ENCODE measurements at regions not wholly inside any gene's neighbourhood (a gene's known extent, or its start where the extent isn't known, plus 50 kb on each side); places are given as distances from the start of the nearest gene placed in this dataset.

DNA sequence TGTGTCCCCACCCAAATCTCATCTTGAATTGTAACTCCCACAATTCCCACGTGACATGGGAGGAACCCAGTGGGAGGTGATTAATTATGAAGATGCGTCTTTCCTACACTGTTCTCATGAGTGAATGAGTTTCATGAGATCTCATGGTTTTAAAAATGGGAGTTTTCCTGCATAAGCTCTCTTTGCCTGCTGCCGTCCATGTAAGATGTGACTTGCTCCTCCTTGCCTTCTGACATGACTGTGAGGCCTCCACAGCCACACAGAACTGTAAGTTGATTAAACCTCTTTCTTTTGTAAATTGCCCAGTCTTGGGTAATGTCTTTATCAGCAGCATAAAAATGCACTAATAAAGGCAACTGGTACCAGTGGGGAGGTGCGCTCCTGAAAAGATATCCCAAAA lies 67.7 kb upstream of the DRGX start:
- peaks cover 0 to 86% (median 12%) of the 10 kb centered on the region in 3 donors for H3K36me3 ChIP-seq
- 72 to 74% methylated on average over 4 of the region's 4 CpGs for WGBS, 2 donors
- no peak for TF ChIP-seq POLR2A (IDR thresholded peaks at IDR 0.05)
- TF ChIP-seq EP300 (IDR thresholded peaks at IDR 0.05): no peak
- TF ChIP-seq, protein P1, sequence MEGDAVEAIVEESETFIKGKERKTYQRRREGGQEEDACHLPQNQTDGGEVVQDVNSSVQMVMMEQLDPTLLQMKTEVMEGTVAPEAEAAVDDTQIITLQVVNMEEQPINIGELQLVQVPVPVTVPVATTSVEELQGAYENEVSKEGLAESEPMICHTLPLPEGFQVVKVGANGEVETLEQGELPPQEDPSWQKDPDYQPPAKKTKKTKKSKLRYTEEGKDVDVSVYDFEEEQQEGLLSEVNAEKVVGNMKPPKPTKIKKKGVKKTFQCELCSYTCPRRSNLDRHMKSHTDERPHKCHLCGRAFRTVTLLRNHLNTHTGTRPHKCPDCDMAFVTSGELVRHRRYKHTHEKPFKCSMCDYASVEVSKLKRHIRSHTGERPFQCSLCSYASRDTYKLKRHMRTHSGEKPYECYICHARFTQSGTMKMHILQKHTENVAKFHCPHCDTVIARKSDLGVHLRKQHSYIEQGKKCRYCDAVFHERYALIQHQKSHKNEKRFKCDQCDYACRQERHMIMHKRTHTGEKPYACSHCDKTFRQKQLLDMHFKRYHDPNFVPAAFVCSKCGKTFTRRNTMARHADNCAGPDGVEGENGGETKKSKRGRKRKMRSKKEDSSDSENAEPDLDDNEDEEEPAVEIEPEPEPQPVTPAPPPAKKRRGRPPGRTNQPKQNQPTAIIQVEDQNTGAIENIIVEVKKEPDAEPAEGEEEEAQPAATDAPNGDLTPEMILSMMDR (IDR thresholded peaks at IDR 0.05): no peak

DNA sequence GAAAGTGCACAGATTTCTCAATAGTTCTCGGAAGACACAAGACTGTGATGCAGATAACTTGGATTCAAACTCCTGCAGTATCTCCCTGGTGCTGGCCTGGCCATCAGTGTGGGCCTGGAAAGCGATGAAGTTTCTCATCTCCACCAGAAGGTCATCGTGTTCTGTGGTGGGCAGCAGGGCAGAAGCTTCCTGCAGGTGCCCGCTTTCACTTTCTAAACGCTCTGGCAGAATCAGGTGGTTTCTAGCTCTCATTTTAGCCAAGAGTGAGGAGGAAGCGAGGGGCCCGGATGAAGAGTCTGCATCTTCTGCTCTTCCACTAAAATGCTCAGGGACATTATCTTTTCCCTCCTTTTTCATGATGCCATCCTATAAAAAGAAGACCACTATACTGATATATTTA lies 63.0 kb upstream of the DRGX start:
- H3K36me3 ChIP-seq: peaks cover 0 to 86% (median 4%) of the 10 kb centered on the region in 3 donors
- no peaks in the 10 kb centered on the region for H3K27me3 ChIP-seq
- no peak overlapping the region for H3K4me3 ChIP-seq
- WGBS, 2 donors: 94 to 95% methylated on average over 7 of the region's 7 CpGs
- TF ChIP-seq EP300 (IDR thresholded peaks at IDR 0.05) (no peak), POLR2A (IDR thresholded peaks at IDR 0.05) (no peak)
- TF ChIP-seq, protein P1 (IDR thresholded peaks at IDR 0.05): no peak
- no peak overlapping the region for H3K27ac ChIP-seq
- peaks cover 0 to 23% (median 4%) of the 10 kb centered on the region in 4 donors for H3K9me3 ChIP-seq
- no peak for DNase-seq (ENCODE audit: low spot score in 2 of 2)
- H3K4me1 ChIP-seq: no peaks in the 10 kb centered on the region

More for the DNA sequence above, 67.7 kb upstream of the DRGX start:
- Histone ChIP-seq H3K4me3 (no peak overlapping the region), H3K4me1 (no peaks in the 10 kb centered on the region), H3K27ac (no peak overlapping the region), H3K27me3 (no peaks in the 10 kb centered on the region), H3K9me3 (peaks cover 0 to 8% (median 0%) of the 10 kb centered on the region in 4 donors)
- no peak for DNase-seq (ENCODE audit: low spot score in 2 of 2)

DNA sequence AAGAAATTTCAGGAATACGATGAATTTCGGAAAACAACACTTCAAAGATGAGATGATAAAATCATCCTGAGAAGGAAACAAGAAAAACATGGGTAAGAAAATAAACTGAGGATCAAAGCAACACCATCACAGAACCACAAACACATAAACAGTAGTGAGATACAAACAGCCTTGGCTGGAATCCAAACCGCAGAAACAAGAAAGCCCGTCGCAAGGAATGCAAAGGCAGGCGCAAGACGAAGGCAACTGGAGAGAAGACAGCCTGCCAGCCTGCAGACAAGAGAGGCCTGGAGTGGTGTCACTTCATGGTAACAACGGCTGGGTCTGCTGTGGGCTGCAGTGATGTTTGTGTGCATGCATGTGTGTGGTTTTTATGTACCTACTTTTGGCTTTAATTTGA lies 61.8 kb upstream of the DRGX start:
- H3K4me3 ChIP-seq: no peak overlapping the region
- H3K27me3 ChIP-seq: no peaks in the 10 kb centered on the region
- 66 to 73% methylated on average over 8 of the region's 8 CpGs for WGBS, 2 donors
- no peak overlapping the region for H3K27ac ChIP-seq
- no peak for DNase-seq (ENCODE audit: low spot score in 2 of 2)
- no peaks in the 10 kb centered on the region for H3K4me1 ChIP-seq
- H3K36me3 ChIP-seq: peaks cover 0 to 90% (median 4%) of the 10 kb centered on the region in 3 donors
- peaks cover 0 to 32% (median 9%) of the 10 kb centered on the region in 4 donors for H3K9me3 ChIP-seq
- TF ChIP-seq, protein P1 (IDR thresholded peaks at IDR 0.05): no peak
- TF ChIP-seq POLR2A (IDR thresholded peaks at IDR 0.05): no peak
- no peak for TF ChIP-seq EP300 (IDR thresholded peaks at IDR 0.05)

DNA sequence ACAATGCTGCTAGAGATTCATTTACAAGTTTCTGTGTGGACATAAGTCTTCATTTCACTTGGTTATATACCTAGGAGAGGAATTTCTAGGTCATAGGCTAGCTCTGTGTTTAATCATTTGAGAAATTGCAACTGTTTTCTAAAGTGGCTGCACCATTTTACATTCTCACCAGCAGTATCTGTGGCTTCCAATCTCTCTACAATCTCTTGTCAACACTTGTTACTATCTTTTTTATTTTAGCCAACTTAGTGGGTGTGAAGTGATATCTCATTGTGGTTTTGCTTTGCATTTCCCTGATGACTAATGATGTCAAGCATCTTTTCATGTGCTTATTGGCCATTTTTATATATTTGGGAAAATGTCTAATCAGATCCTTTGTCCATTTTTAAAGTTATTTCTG lies 53.0 kb upstream of the DRGX start:
- Histone ChIP-seq H3K4me1 (no peaks in the 10 kb centered on the region), H3K4me3 (no peak overlapping the region), H3K36me3 (peaks cover 0 to 14% (median 0%) of the 10 kb centered on the region in 3 donors), H3K27ac (no peak overlapping the region), H3K27me3 (no peaks in the 10 kb centered on the region), H3K9me3 (peaks cover 0 to 64% (median 19%) of the 10 kb centered on the region in 4 donors)
- no peak for TF ChIP-seq POLR2A (IDR thresholded peaks at IDR 0.05)
- TF ChIP-seq, protein P1 (IDR thresholded peaks at IDR 0.05): no peak
- TF ChIP-seq EP300 (IDR thresholded peaks at IDR 0.05): no peak
- DNase-seq (ENCODE audit: low spot score in 2 of 2): no peak

DNA sequence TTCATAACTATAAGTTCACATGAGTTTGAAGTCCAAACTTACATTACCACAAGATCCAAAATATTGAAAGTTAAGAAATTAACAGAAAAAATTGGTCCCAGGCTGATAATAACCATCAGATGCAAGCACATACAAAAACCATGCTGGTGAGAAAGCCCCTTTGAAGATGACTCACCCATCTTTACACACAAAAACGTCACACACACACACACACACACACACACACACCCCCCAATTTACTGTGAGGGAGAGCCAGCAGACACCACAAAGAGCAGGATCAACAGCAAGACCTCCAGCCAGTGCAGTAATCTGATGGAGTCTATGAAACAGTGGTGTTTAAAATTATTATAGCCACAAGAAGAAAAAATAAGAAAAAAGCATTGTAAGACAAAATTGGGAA lies 50.1 kb upstream of the DRGX start:
- H3K4me1 ChIP-seq: no peaks in the 10 kb centered on the region
- 19 to 28% methylated on average over 1 of the region's 1 CpG for WGBS, 2 donors
- no peak overlapping the region for H3K27ac ChIP-seq
- peaks cover 0 to 37% (median 9%) of the 10 kb centered on the region in 4 donors for H3K9me3 ChIP-seq
- peaks cover 0 to 11% (median 0%) of the 10 kb centered on the region in 3 donors for H3K36me3 ChIP-seq
- no peak overlapping the region for H3K4me3 ChIP-seq
- no peaks in the 10 kb centered on the region for H3K27me3 ChIP-seq
- TF ChIP-seq EP300 (IDR thresholded peaks at IDR 0.05) (no peak), POLR2A (IDR thresholded peaks at IDR 0.05) (no peak)
- TF ChIP-seq, protein P1 (IDR thresholded peaks at IDR 0.05): no peak
- no peak for DNase-seq (ENCODE audit: low spot score in 2 of 2)

Data from tibial nerve (tissue), 4 donors.